GM23248 (cell line): ENCODE measurements at regions not wholly inside any gene's neighbourhood (a gene's known extent, or its start where the extent isn't known, plus 50 kb on each side); places are given as distances from the start of the nearest gene placed in this dataset.

ENCODE experiments used
- EZH2 ChIP-seq: fragments of 200-600 bp; sonication (generic); IDR thresholded peaks from 2 replicates; pipeline ENCODE4 v1.6.1; 2018; ENCODE audit warnings: antibody characterized with exemption, mild to moderate bottlenecking; ENCODE audit not compliant: insufficient read depth, poor library complexity, severe bottlenecking
- EZH2phosphoT487 ChIP-seq: fragments of 200-600 bp; sonication (generic); IDR thresholded peaks from 2 replicates; pipeline ENCODE4 v1.6.1; 2018; ENCODE audit warnings: antibody characterized with exemption, moderate library complexity, mild to moderate bottlenecking, low read depth; ENCODE audit not compliant: insufficient read depth

GRCh38 chr1:191490303-191490702 lies 668.0 kb upstream of the RGS18 start:
- no peak for TF ChIP-seq EZH2
- TF ChIP-seq EZH2phosphoT487: no peak
